Muscle layer of duodenum (tissue), 2 donors: ENCODE measurements at regions not wholly inside any gene's neighbourhood (a gene's known extent, or its start where the extent isn't known, plus 50 kb on each side); places are given as distances from the start of the nearest gene placed in this dataset.
"Not testable (repeated sequence)": the region's sequence is repeated elsewhere in the genome, so short reads cannot be mapped to it uniquely, and the experiment has no call there.

Experiments
- H3K27ac ChIP-seq: one replicate; pipeline ENCODE4 v1.7.0; 2013; ENCODE audit warnings: mild to moderate bottlenecking, low read length
- H3K27me3 ChIP-seq: one replicate; pipeline ENCODE4 v1.7.0; 2013; ENCODE audit warnings: low read depth, mild to moderate bottlenecking, control low read depth, low read length
- H3K36me3 ChIP-seq, 2 donors: one replicate each; pipeline ENCODE4 v1.7.0; 2013; ENCODE audit warnings: low read length in 2 of 2, control low read depth in 1 of 2, mild to moderate bottlenecking in 1 of 2; ENCODE audit not compliant: insufficient read depth in 2 of 2, control insufficient read depth in 1 of 2
- H3K4me1 ChIP-seq, 2 donors: one replicate each; pipeline ENCODE4 v1.7.0; 2013; ENCODE audit warnings: low read length in 2 of 2, mild to moderate bottlenecking in 2 of 2, control low read depth in 1 of 2, moderate library complexity in 1 of 2; ENCODE audit not compliant: insufficient read depth in 2 of 2, control insufficient read depth in 1 of 2
- H3K4me3 ChIP-seq, 2 donors: one replicate each; pipeline ENCODE4 v1.7.0; 2013; ENCODE audit warnings: low read length in 2 of 2, low read depth in 1 of 2, mild to moderate bottlenecking in 1 of 2
- H3K9me3 ChIP-seq, 2 donors: one replicate each; pipeline ENCODE4 v1.7.0; 2013; ENCODE audit warnings: low read length in 2 of 2, control low read depth in 1 of 2, mild to moderate bottlenecking in 1 of 2; ENCODE audit not compliant: control insufficient read depth in 1 of 2
- donor health status: healthy.

DNA sequence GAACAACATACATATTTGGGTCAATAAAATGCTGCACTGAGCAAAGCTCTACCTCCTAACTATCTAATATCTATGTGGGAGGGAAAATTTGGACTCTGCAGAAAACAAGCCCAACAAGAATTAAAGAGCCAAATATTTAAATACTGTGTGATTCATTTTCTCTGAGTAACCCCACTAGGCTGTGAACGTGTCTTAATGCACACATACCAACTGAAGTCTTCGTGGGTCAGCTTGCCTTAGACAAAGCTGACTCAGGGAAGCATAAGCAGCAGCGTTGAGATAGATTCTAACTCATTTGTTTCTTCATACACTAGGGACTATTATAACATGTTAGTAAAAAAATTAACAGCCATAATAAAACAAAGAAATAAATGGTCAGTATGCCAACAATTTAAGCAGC lies 114.3 kb downstream of the GJA1 start:
- H3K4me1 ChIP-seq = no peaks in the 10 kb centered on the region
- H3K27ac ChIP-seq = no peak overlapping the region
- no peaks in the 10 kb centered on the region for H3K9me3 ChIP-seq

DNA sequence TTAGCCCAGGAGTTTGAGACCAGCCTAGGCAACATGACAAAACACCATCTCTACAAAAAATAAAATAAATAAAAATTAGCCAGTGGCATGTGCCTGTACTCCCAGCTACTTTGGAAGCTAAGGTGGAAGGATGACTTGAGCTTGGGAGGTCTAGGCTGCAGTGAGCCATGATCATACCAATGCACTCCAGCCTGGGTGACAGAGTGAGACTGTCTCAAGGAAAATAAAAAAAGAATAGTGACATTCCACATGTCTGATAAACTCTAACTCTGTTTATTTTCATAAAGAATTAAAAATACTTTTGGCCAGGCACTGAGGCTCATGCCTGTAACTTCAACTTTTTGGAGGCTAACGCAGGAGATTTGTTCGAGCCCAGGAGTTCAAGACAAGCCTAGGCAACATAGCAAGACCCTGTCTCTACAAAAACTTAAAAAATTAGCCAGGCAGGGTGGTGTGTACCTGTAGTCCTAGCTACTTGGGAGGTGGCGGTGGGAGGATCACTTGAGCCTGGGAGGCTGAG lies 115.1 kb downstream of the GJA1 start:
- Histone ChIP-seq H3K4me3 (no peak overlapping the region), H3K27me3 (no peaks in the 10 kb centered on the region), H3K36me3 (no peaks in the 10 kb centered on the region), H3K4me1 (no peaks in the 10 kb centered on the region), H3K9me3 (no peaks in the 10 kb centered on the region), H3K27ac (no peak overlapping the region)

More for the DNA sequence above, 114.3 kb downstream of the GJA1 start:
- Histone ChIP-seq H3K27me3 (no peaks in the 10 kb centered on the region), H3K36me3 (no peaks in the 10 kb centered on the region), H3K4me3 (no peak overlapping the region)

DNA sequence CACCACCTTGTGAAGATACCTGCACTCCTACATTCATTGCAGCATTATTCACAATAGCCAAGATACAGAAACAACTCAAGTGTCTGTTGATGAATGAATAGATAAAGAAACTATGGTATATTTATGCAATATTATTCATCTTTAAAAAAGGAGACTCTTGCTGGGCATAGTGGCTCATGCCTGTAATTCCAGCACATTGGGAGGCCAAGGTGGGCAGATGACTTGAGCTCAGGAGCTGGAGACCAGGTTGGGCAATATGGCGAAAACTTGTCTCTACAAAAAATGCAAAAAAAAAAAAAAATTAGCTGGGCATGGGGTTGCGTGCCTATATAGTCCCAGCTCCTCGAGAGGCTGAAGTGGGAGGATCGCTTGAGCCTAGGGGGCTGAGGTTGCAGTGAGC lies 119.8 kb downstream of the GJA1 start:
- H3K4me1 ChIP-seq = no peaks in the 10 kb centered on the region
- H3K9me3 ChIP-seq = no peaks in the 10 kb centered on the region
- H3K27me3 ChIP-seq = no peaks in the 10 kb centered on the region
- H3K27ac ChIP-seq = no peak overlapping the region
- H3K4me3 ChIP-seq = no peak overlapping the region
- no peaks in the 10 kb centered on the region for H3K36me3 ChIP-seq

DNA sequence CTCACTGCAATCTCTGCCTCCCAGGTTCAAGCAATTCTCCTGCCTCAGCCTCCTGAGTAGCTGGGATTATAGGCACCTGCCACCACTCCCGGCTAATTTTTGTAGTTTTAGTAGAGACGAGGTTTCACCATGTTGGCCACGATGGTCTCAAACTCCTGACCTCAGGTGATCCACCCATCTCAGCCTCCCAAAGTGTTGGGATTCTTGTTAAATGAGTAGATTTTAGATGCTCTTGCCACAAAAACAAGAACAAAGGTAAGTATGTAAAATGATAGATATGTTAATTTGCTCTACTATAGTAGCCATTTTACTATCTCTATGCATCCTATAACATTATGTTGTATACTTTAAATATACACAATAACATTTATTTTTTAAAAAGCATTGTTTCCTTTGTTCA lies 120.7 kb downstream of the GJA1 start:
- not testable (repeated sequence) for H3K4me3 ChIP-seq, H3K36me3 ChIP-seq, H3K27ac ChIP-seq, H3K4me1 ChIP-seq, H3K9me3 ChIP-seq, H3K27me3 ChIP-seq

DNA sequence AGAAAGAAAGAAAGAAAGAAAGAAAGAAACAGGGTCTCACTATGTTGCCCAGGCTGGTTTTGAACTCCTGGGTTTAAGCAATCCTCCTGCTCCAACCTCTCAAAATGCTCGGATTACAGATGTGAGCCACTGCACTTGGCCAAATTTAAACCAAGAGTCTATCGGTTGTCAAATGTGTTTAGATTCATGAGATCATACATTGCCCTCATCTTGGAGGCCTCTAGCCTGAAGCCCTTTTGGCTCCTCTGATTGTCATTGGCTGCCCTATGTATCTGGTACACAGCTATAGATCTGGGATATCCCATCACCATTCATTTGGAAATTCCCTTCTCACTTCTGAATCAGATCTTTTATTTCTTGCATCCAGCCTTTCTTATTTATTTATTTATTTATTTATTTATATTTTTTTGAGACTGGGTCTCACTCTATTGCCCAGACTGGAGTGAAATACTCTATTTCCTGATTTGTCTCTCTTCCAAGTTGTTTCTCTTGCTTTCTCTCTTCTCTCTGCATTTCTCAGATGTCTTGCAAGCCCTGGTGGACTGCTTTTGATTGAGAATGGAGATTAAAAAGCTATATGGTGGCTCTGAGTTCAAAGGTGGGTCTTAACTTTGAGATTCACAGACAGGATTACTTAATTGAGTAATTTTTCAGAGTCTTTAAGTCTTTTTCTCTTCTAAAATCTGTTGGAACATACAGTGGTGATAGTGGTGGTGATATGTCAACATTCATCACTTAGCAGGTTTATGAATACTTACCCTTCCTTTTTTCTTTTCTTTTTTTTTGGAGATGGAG lies 121.9 kb downstream of the GJA1 start:
- no peaks in the 10 kb centered on the region for H3K4me1 ChIP-seq
- no peaks in the 10 kb centered on the region for H3K36me3 ChIP-seq
- H3K27me3 ChIP-seq = no peaks in the 10 kb centered on the region
- no peaks in the 10 kb centered on the region for H3K9me3 ChIP-seq
- no peak overlapping the region for H3K4me3 ChIP-seq
- no peak overlapping the region for H3K27ac ChIP-seq

DNA sequence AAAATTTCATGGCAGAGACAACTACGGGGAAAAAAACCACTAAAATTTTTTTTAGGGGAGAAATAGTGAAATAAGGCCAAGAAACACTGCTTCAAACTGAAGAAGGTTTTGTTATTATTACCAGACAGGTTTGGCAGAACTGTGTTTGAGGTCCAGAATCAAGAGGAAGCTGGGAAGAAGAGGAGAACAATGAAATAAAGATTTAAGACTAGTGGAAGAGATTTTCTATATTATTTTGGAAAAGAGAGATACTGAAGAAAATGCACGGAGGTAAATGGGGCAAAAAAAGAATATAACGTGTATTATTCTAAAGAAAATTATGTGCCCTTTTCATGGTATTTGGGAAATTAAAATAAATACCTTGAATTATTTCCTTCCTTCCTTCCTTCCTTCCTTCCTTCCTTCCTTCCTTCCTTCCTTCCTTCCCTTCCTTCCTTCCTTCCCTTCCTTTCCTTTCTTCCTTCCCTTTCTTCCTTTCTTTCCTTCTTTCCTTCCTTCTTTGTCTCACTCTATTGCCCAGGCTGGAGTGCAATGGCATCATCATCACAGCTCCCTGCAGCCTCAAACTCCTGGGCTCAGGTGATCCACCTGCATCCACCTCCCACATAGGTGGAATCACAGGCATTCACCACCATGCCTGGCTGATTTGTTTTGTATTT lies 124.3 kb downstream of the GJA1 start:
- no peaks in the 10 kb centered on the region for H3K4me1 ChIP-seq
- no peak overlapping the region for H3K27ac ChIP-seq
- no peaks in the 10 kb centered on the region for H3K27me3 ChIP-seq
- H3K36me3 ChIP-seq = no peaks in the 10 kb centered on the region
- H3K9me3 ChIP-seq = peaks cover 0 to 12% of the 10 kb centered on the region in 2 donors
- no peak overlapping the region for H3K4me3 ChIP-seq

DNA sequence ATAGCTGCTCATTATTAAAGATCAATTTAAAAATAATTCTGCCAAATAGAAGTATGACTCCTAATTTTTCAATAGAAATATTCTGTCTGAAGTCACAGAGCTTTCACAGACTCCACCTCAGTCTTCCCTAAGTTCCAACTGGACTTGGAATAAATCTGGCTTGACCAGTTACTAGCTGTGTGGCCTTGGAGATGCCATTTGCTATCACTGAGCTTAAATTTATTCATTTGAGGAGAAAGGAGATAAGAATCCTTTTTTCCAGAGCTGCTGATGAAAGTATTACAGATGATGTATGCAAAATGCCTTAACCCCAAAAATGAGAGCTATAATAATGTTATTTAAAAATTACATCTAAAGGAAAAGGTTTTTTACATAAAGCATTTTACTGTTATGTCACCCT lies 125.0 kb downstream of the GJA1 start:
- peaks cover 0 to 19% of the 10 kb centered on the region in 2 donors for H3K9me3 ChIP-seq
- no peak overlapping the region for H3K4me3 ChIP-seq
- no peaks in the 10 kb centered on the region for H3K27me3 ChIP-seq
- H3K36me3 ChIP-seq = no peaks in the 10 kb centered on the region
- H3K27ac ChIP-seq = no peak overlapping the region
- H3K4me1 ChIP-seq = no peaks in the 10 kb centered on the region

DNA sequence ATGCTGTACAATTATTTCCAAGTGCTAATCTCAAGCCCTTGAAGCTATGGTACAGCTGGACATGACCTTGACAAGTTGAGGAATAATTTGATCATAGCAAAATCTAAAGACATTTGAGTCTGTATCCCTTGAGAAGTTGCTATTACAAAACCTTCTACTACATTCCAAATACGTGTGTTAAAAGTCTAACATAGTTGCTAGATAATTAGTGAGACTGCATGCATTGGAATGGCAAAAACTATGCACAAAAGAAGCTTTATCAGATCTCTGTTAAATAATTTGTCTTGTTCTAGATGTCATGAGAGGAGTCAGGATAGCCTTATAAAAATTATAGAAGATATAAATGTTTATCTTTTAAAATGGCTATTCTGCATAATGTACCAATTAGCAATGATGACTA lies 127.8 kb downstream of the GJA1 start:
- no peak overlapping the region for H3K27ac ChIP-seq
- H3K36me3 ChIP-seq = no peaks in the 10 kb centered on the region
- no peaks in the 10 kb centered on the region for H3K27me3 ChIP-seq
- H3K4me3 ChIP-seq = no peak overlapping the region
- peaks cover 0 to 22% of the 10 kb centered on the region in 2 donors for H3K9me3 ChIP-seq
- H3K4me1 ChIP-seq = no peaks in the 10 kb centered on the region

DNA sequence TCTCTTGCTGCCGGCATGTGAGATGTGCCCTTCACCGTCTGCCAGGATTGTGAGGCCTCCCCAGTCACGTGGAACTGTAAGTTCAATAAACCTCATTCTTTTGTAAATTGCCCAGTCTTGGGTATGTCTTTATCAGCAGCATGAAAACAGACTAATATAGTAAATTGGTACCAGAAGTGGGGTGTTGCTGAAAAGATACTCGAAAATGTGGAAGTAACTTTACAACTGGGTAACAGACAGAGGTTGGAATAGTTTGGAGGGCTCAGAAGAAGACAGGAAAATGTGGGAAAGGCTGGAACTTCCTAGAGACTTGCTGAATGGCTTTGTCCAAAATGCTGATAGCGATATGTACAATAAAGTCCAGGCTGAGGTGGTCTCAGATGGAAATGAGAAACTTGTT lies 129.1 kb downstream of the GJA1 start:
- not testable (repeated sequence) for H3K4me3 ChIP-seq, H3K36me3 ChIP-seq, H3K27me3 ChIP-seq, H3K27ac ChIP-seq, H3K4me1 ChIP-seq
- H3K9me3 ChIP-seq = peaks cover 0 to 22% of the 10 kb centered on the region in 2 donors

DNA sequence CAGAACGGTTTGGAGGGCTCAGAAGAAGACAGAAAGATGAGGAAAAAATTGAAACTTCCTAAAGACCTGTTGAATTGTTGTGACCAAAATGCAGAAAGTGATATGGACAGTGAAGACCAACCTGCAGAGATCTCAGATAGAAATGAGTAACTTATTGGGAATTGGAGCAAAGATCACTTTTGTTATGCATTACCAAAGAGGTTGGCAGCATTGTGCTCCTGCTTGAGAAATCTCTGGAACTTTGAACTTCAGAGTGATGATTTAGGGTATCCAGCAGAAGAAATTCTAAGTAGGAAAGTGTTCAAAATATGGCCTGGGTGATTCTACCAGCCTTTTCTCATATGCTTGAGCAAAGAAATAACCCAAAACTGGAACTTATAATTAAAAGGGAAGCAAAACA lies 136.0 kb downstream of the GJA1 start:
- Histone ChIP-seq H3K4me3 (no peak overlapping the region), H3K27ac (no peak overlapping the region), H3K4me1 (no peaks in the 10 kb centered on the region)

DNA sequence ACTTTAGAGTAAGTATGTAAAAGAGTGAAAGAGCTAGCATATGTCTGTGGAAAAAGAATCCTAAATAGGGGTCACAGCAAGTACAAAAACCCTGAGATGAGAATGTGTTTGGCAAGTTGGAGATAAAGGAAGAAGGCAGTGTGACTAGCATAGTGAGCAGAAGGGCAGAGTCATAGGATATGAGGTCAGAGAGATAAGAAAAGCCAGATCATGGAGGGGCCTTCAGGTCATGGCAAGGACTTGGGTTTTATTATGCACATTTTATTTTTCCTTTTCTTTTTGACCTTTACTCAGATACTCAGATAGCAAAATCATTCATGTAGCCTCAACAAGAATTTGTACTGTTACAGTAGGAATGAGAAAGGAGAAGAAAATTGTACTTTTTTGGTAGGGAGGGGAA lies 138.0 kb downstream of the GJA1 start:
- Histone ChIP-seq H3K4me3 (no peak overlapping the region), H3K27me3 (no peaks in the 10 kb centered on the region)

More for the DNA sequence above, 136.0 kb downstream of the GJA1 start:
- H3K36me3 ChIP-seq = no peaks in the 10 kb centered on the region
- H3K27me3 ChIP-seq = no peaks in the 10 kb centered on the region
- no peaks in the 10 kb centered on the region for H3K9me3 ChIP-seq

More for the DNA sequence above, 138.0 kb downstream of the GJA1 start:
- peak overlapping the region; percentile 8 for H3K27ac ChIP-seq
- H3K36me3 ChIP-seq = no peaks in the 10 kb centered on the region
- no peaks in the 10 kb centered on the region for H3K9me3 ChIP-seq
- H3K4me1 ChIP-seq = no peaks in the 10 kb centered on the region
